Erythroblast (primary cell): ENCODE measurements at regions not wholly inside any gene's neighbourhood (a gene's known extent, or its start where the extent isn't known, plus 50 kb on each side); places are given as distances from the start of the nearest gene placed in this dataset.

ENCODE experiments used
- GATA1 ChIP-seq: IDR thresholded peaks from 2 replicates; pipeline ENCODE4 v1.6.1; 2011; ENCODE audit warnings: low read depth, mild to moderate bottlenecking, control low read depth, low read length, moderate library complexity
- POLR2A ChIP-seq: IDR thresholded peaks from 2 replicates; pipeline ENCODE4 v1.6.1; 2011; ENCODE audit warnings: mild to moderate bottlenecking, low read length

GRCh38 chr10:44470784-44471183, 85.9 kb upstream of the CXCL12 start:
- TF ChIP-seq POLR2A (no peak), GATA1 (no peak)
